Ectodermal cell (in vitro differentiated cells): ENCODE measurements at regions not wholly inside any gene's neighbourhood (a gene's known extent, or its start where the extent isn't known, plus 50 kb on each side); places are given as distances from the start of the nearest gene placed in this dataset.

Experiments
- H3K27ac ChIP-seq: 2 replicates; pipeline ENCODE4 v1.7.0; 2013; ENCODE audit warnings: mild to moderate bottlenecking, low read depth, low read length; ENCODE audit not compliant: insufficient read depth, poor library complexity, severe bottlenecking
- H3K27me3 ChIP-seq: 2 replicates; pipeline ENCODE4 v1.7.0; 2013; ENCODE audit warnings: mild to moderate bottlenecking, low read length; ENCODE audit not compliant: insufficient read depth, control insufficient read depth, poor library complexity, severe bottlenecking
- H3K36me3 ChIP-seq: one replicate; pipeline ENCODE4 v1.7.0; 2013; ENCODE audit warnings: low read length; ENCODE audit not compliant: control insufficient read depth, insufficient read depth
- H3K4me1 ChIP-seq: one replicate; pipeline ENCODE4 v1.7.0; 2013; ENCODE audit warnings: low read length; ENCODE audit not compliant: control insufficient read depth, insufficient read depth
- H3K4me3 ChIP-seq: 2 replicates; pipeline ENCODE4 v1.7.0; 2013; ENCODE audit warnings: low read depth, low read length, control low read depth; ENCODE audit not compliant: insufficient read depth
- H3K9me3 ChIP-seq: 2 replicates; pipeline ENCODE4 v1.7.0; 2013; ENCODE audit warnings: mild to moderate bottlenecking, low read length, moderate library complexity; ENCODE audit not compliant: control insufficient read depth
- WGBS, 2 experiments: methylation state at CpG; one replicate each; pipeline ENCODE4 v1.1.7; 2013; ENCODE audit warnings: missing lambda C conversion rate in 2 of 2; 5-methylcytosine and 5-hydroxymethylcytosine counted together

DNA sequence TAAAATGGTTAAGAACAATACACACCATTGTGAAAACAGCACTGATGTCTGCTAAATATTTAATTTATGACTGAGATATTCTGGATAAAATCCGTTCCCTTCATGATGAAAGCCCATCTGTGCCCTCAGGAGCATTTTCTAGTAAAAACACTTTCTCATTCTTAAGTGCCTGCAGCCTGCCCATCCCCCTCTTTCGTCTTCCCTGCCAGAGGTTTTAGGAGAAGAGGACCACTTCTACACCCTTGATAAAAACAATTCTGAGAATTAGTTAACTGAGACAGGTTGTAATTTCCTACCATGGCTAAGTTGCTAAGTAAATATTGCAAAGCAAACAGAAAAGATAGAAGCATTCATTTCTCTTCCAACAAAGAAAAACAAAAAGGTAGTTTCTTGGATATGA is 272.6 kb downstream of the ATPSCKMT start:
- H3K4me3 ChIP-seq = no peak overlapping the region
- WGBS, 2 experiments = 70 to 79% methylated on average over 2 of the region's 2 CpGs
- H3K9me3 ChIP-seq = no peaks in the 10 kb centered on the region
- no peaks in the 10 kb centered on the region for H3K27me3 ChIP-seq
- H3K27ac ChIP-seq = no peak overlapping the region
- no peaks in the 10 kb centered on the region for H3K4me1 ChIP-seq
- H3K36me3 ChIP-seq = no peaks in the 10 kb centered on the region

DNA sequence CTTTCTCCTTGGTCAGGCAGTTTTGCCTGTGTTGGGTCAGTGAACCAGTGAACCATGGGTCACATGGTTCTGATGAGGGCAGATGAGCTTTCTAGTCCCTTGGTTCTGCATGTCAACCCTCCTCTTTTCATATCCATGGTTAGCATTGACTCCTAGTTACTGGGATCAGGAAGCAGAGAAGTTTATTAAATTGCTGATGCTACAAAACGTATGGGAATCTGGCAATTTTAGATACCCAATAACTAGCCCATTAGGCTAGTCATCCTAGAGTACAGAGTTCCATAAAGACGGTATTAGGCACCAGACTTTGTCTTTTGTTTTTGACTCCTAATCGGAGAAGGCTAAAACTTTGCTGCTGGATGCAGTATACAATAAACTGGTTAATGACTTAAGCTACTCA is 273.1 kb downstream of the ATPSCKMT start:
- H3K36me3 ChIP-seq = no peaks in the 10 kb centered on the region
- no peak overlapping the region for H3K27ac ChIP-seq
- no peak overlapping the region for H3K4me3 ChIP-seq
- H3K27me3 ChIP-seq = no peaks in the 10 kb centered on the region
- no peaks in the 10 kb centered on the region for H3K4me1 ChIP-seq
- no peaks in the 10 kb centered on the region for H3K9me3 ChIP-seq
- 87 to 94% methylated on average over 3 of the region's 3 CpGs for WGBS, 2 experiments

DNA sequence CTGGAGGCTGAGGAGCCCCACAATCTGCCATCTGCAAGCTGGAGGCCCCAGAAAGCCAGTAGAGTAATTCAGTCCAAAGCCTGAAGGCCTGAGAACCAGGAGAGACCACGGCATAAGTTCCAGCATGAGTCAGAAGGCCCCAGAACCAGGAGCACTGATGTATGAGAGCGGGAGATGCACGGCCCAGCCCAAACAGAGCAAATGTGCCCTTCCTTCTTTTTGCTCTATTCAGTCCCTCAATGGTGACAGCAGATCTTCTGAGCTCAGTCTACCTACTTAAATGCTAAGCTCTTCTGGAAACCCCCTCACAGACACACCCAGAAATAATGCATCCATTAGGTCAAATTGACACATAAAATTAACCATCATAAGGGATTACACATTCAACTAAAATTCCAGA is 277.6 kb downstream of the ATPSCKMT start:
- Histone ChIP-seq H3K4me1 (no peaks in the 10 kb centered on the region), H3K36me3 (no peaks in the 10 kb centered on the region), H3K9me3 (no peaks in the 10 kb centered on the region), H3K27ac (no peak overlapping the region), H3K4me3 (no peak overlapping the region), H3K27me3 (no peaks in the 10 kb centered on the region)
- 94% methylated on average over 3 of the region's 3 CpGs for WGBS, 2 experiments

DNA sequence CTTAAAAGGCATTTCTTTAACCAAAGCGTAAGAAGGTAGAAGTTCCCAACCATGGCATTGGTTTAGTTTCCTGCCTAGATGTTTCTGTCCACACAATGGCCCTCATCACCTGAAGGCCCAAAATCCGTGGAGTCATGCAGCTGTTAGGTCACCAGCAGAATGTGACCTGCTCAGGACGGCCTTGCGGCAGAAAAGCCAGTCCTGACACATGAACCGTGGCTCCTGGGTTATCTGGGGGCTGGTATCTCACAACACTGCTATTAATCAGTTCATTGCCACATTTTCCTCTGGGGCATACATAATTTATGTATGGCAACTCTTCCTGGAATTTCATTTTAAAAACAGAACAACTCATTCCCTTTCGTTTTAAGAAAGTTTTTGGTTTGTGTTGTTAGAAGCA is 278.4 kb downstream of the ATPSCKMT start:
- no peak overlapping the region for H3K27ac ChIP-seq
- H3K4me3 ChIP-seq = no peak overlapping the region
- H3K4me1 ChIP-seq = no peaks in the 10 kb centered on the region
- H3K9me3 ChIP-seq = no peaks in the 10 kb centered on the region
- H3K36me3 ChIP-seq = no peaks in the 10 kb centered on the region
- H3K27me3 ChIP-seq = no peaks in the 10 kb centered on the region
- 88 to 92% methylated on average over 6 of the region's 6 CpGs for WGBS, 2 experiments

DNA sequence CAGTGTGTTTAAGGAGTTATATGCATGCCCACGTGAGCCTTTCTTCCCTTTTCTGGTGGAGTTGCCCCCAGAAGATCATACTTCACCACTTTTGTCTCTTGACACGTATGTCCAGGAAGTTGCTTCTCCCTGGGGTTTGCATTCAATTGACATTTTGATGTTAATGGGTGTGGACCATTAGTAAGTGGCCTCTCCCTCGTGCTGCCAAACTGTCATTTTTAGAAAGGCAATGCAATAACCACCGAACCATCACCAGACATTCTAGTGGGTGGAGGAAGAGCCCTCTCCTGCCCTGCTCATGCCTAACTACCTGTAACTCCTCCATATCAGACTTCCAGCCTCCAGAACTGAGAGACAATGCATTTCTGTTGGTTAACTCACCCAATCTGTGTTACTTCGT is 290.8 kb downstream of the ATPSCKMT start:
- no peaks in the 10 kb centered on the region for H3K27me3 ChIP-seq
- no peaks in the 10 kb centered on the region for H3K4me1 ChIP-seq
- WGBS, 2 experiments = 78 to 96% methylated on average over 4 to 5 of the region's 5 CpGs
- H3K4me3 ChIP-seq = no peak overlapping the region
- no peaks in the 10 kb centered on the region for H3K36me3 ChIP-seq
- no peaks in the 10 kb centered on the region for H3K9me3 ChIP-seq
- no peak overlapping the region for H3K27ac ChIP-seq

DNA sequence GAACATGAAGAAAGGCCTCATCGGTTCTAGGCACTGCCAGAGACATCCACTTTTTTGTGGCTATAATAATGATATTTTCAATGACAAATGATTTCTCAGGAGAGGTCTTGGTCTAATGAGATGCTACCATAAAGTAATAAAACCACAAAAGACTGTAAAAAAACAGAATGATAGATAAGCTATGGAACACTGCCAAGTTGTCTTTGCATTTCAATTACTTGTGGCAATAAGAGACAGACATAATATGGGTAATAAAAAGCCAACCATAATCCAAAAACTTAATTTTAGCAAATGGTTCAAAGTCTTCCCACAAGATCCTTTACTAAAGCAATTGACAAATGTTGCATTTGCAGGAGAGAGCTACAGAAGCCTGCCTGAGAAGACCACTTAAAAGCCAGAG is 292.5 kb downstream of the ATPSCKMT start:
- WGBS, 2 experiments = 88 to 100% methylated on average over 1 of the region's 1 CpG

DNA sequence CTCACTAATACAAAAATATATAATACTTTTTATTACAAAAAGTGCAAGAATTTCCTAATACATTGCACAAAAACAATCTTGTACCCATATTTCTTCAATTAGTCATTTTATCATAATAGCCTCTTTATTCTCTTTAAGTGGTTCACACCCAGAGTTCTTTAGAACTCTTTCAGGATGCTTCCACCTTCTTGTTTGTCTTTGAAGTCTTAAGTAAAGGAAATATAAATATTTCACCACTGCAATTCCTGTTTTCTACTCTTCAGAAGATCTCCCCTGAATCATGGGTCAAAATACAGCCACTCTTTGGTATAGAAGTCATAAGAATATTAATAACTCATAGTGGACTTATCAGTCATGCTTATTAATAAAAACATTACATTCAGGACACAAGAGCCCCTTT is 293.0 kb downstream of the ATPSCKMT start:
- no peaks in the 10 kb centered on the region for H3K4me1 ChIP-seq
- H3K9me3 ChIP-seq = no peaks in the 10 kb centered on the region
- H3K4me3 ChIP-seq = no peak overlapping the region
- no peak overlapping the region for H3K27ac ChIP-seq
- no peaks in the 10 kb centered on the region for H3K27me3 ChIP-seq
- H3K36me3 ChIP-seq = no peaks in the 10 kb centered on the region

More for the DNA sequence above, 292.5 kb downstream of the ATPSCKMT start:
- Histone ChIP-seq H3K4me3 (no peak overlapping the region), H3K4me1 (no peaks in the 10 kb centered on the region), H3K36me3 (no peaks in the 10 kb centered on the region), H3K9me3 (no peaks in the 10 kb centered on the region), H3K27me3 (no peaks in the 10 kb centered on the region), H3K27ac (no peak overlapping the region)

DNA sequence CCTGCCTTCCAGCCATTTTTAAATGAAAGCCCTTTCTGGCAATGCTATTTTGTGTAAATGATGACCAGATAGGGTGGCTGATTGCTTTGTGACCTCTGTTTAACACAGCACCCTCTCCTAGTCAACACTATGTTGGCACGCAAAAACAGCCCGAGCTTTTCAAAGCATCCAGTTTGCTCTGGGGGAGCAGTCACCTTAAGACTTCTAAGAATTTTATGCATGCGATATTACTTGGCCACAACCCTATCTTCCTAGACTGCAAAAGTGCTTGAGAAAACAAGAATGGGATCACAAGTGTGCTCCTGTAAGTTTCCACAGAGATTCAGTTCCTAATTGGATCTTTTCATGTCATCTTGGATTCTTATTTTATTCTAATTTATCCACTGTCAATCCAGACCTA is 294.1 kb downstream of the ATPSCKMT start:
- no peaks in the 10 kb centered on the region for H3K9me3 ChIP-seq
- H3K36me3 ChIP-seq = no peaks in the 10 kb centered on the region
- H3K4me3 ChIP-seq = no peak overlapping the region
- no peaks in the 10 kb centered on the region for H3K4me1 ChIP-seq
- no peaks in the 10 kb centered on the region for H3K27me3 ChIP-seq
- WGBS, 2 experiments = 95 to 96% methylated on average over 3 of the region's 3 CpGs
- H3K27ac ChIP-seq = no peak overlapping the region

DNA sequence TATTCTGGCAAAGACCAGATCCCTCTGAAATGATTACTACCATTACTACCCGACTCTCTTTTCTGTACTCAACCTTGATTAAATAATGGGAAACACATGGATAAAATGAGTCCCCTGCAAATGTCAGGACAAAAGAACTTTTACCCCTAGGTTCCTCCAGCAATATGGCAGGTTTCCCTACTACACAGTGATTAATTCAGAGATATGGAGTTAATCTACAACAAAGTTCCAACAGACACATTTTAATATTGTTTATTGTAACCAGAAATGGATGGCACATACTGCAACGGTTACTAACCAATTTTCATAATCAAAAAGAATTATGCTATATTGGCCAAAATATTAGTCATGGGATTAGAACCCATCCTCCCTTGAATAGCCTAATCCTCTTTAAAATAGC is 294.8 kb downstream of the ATPSCKMT start:
- no peak overlapping the region for H3K4me3 ChIP-seq
- H3K36me3 ChIP-seq = no peaks in the 10 kb centered on the region
- no peaks in the 10 kb centered on the region for H3K9me3 ChIP-seq
- no peaks in the 10 kb centered on the region for H3K4me1 ChIP-seq
- 97 to 100% methylated on average over 1 to 2 of the region's 2 CpGs for WGBS, 2 experiments
- no peaks in the 10 kb centered on the region for H3K27me3 ChIP-seq
- H3K27ac ChIP-seq = no peak overlapping the region

DNA sequence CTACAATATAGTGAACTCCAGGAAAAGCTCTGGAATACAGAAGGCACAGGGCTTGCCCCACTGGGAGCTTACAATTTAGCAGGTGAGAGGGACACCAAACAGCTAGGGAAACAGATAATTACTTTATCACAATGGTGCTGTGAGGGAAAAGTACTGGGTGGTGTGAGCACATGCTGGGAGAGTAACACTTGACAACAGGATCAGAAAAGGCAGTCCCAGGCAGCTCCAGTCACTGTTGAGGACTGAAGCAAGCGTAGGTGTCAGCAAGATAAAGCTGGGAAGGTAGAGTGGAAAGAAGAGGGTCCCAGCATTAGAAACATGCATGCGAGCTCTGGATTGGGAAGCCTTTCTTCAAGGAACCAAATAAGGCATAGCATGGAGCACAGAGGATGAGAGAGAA is 296.0 kb downstream of the ATPSCKMT start:
- Histone ChIP-seq H3K4me3 (no peak overlapping the region), H3K36me3 (no peaks in the 10 kb centered on the region), H3K27ac (no peak overlapping the region), H3K4me1 (no peaks in the 10 kb centered on the region), H3K9me3 (no peaks in the 10 kb centered on the region), H3K27me3 (no peaks in the 10 kb centered on the region)
- 91 to 94% methylated on average over 2 of the region's 2 CpGs for WGBS, 2 experiments

DNA sequence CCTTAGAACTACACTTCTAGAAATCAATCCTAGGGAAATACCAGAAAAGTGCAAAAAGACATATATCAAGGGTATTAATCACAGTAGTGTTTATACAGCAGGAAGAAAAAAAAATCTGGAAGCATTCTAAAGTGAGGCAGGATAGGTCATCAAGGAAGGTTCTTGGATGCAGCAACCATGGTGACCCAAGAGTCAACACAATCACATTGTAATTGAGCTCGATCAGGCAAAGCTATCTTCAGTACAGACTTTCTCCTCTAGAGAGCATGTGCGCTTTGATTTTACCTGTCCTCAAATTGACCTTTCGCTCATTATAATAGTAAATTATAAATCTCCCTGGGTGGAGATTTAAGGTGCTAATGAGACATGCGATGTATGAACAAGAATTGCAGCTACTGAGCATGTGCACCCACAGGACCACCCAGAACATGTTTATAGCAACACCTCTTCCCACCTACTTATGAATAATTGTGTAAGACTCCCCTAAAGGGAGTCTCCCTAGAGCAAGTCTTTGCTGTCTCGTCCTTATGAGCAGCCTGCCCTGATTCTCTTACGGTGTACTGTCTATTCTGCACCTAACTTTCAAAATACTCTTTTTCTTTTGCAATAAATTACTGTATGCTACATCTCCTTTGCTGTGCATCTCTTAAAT is 297.7 kb downstream of the ATPSCKMT start:
- Histone ChIP-seq H3K36me3 (no peaks in the 10 kb centered on the region), H3K4me3 (no peak overlapping the region), H3K27me3 (no peaks in the 10 kb centered on the region), H3K9me3 (no peaks in the 10 kb centered on the region), H3K27ac (no peak overlapping the region), H3K4me1 (no peaks in the 10 kb centered on the region)
- WGBS, 2 experiments = 91 to 92% methylated on average over 4 to 5 of the region's 6 CpGs
